GM12878 (cell line): ENCODE measurements at regions not wholly inside any gene's neighbourhood (a gene's known extent, or its start where the extent isn't known, plus 50 kb on each side); places are given as distances from the start of the nearest gene placed in this dataset.

ENCODE experiments used
- ATAC-seq: fragments of 200-7000 bp; cut with Tn5 transposase; 3 replicates; pipeline ENCODE4 v1.9.1; 2020; ENCODE audit warnings: mild to moderate bottlenecking, moderate library complexity
- BruUV-seq: library from RNA; stranded (reverse); fragments of 400-500 nt; replicated peaks from 2 replicates; lab custom pipeline; 2021; lab: Mats Ljungman, UMichigan
- CTCF ChIA-PET: fragments of 300-600 bp; sonication (Branson Sonifier 250); formaldehyde crosslinking; extraction: SDS; loops from one replicate; lab custom pipeline; 2021; ENCODE audit warnings: inconsistent platforms; lab: Yijun Ruan, JAX
- POLR2A ChIA-PET: fragments of 350-600 bp; formaldehyde crosslinking; extraction: SDS; loops from one replicate; lab custom pipeline; 2021; ENCODE audit warnings: inconsistent platforms; lab: Charles Lee
- RAD21 ChIA-PET: fragments of 300-600 bp; sonication (Branson Sonifier 250); formaldehyde crosslinking; loops from one replicate; lab custom pipeline; 2023; ENCODE audit warnings: antibody characterized with exemption; ENCODE audit not compliant: unreplicated experiment; lab: Charles Lee
- SMC1A ChIA-PET: fragments of 300-600 bp; sonication (Branson Sonifier 250); formaldehyde crosslinking; loops from one replicate; lab custom pipeline; 2023; ENCODE audit not compliant: unreplicated experiment, uncharacterized antibody; lab: Charles Lee
- DNase-seq: peaks from one replicate; pipeline ENCODE4 v3.0.0-alpha.2; 2011; ENCODE audit warnings: low read depth, low spot score
- FAIRE-seq: peaks from 3 replicates; lab custom pipeline; 2011; peaks lifted over from hg19 to GRCh38; lab: Jason Lieb, UNC
- H2AFZ ChIP-seq: 2 replicates; pipeline ENCODE4 v1.6.0; 2011; ENCODE audit warnings: low read depth, low read length, control low read depth; ENCODE audit not compliant: control insufficient read depth
- H3K27ac ChIP-seq: 2 replicates; pipeline ENCODE4 v1.5.1; 2011; ENCODE audit warnings: control low read depth; ENCODE audit not compliant: control insufficient read depth, insufficient read depth
- H3K27me3 ChIP-seq, 2 experiments: replicated peaks in 1 of 2; 2 replicates each; pipeline versions ENCODE4 v1.6.0 to v1.6.1; 2011; ENCODE audit warnings: low read length in 1 of 2; ENCODE audit not compliant: control insufficient read depth in 2 of 2, insufficient read depth in 2 of 2
- H3K36me3 ChIP-seq, 2 experiments: 2 replicates each; pipeline ENCODE4 v1.5.1; 2011; ENCODE audit warnings: low read length in 1 of 2; ENCODE audit not compliant: control insufficient read depth in 2 of 2, insufficient read depth in 2 of 2
- H3K4me1 ChIP-seq: 2 replicates; pipeline ENCODE4 v1.6.1; 2011; ENCODE audit warnings: mild to moderate bottlenecking, low read length, moderate library complexity, mixed read lengths; ENCODE audit not compliant: control insufficient read depth, insufficient read depth
- H3K4me2 ChIP-seq: 2 replicates; pipeline ENCODE4 v1.6.0; 2011; ENCODE audit warnings: control low read depth; ENCODE audit not compliant: control insufficient read depth, insufficient read depth
- H3K4me3 ChIP-seq: fragments of 200-600 bp; sonication (generic); 2 replicates; pipeline ENCODE4 v1.5.1; 2016
- H3K79me2 ChIP-seq: 2 replicates; pipeline ENCODE4 v1.6.0; 2011; ENCODE audit warnings: low read length; ENCODE audit not compliant: control insufficient read depth, insufficient read depth
- H3K9ac ChIP-seq: 2 replicates; pipeline ENCODE4 v1.8.0; 2011; ENCODE audit warnings: low read length, control low read depth, mixed read lengths; ENCODE audit not compliant: control insufficient read depth, insufficient read depth
- H3K9me3 ChIP-seq: replicated peaks from 3 replicates; pipeline ENCODE4 v1.5.1; 2011; ENCODE audit warnings: mild to moderate bottlenecking, low read length; ENCODE audit not compliant: control insufficient read depth, insufficient read depth
- H4K20me1 ChIP-seq: 2 replicates; pipeline ENCODE4 v1.6.0; 2011; ENCODE audit not compliant: control insufficient read depth, insufficient read depth
- BACH1 ChIP-seq: fragments of 450-650 bp; IDR thresholded peaks from 2 replicates; pipeline ENCODE4 v1.6.1; 2017; ENCODE audit warnings: mild to moderate bottlenecking, borderline replicate concordance
- KAT2A ChIP-seq: conservative IDR thresholded peaks from 2 replicates; pipeline ENCODE4 v1.6.1; 2011; ENCODE audit warnings: low read depth, low read length; ENCODE audit not compliant: control insufficient read depth
- RCOR1 ChIP-seq: conservative IDR thresholded peaks from 2 replicates; pipeline ENCODE4 v1.6.1; 2012; ENCODE audit warnings: low read depth, low read length, improper control_type of control experiment
- ZBTB4 ChIP-seq: fragments of 450-650 bp; formaldehyde crosslinking; IDR thresholded peaks from 2 replicates; pipeline ENCODE4 v1.4.0; 2022; ENCODE audit warnings: mild to moderate bottlenecking, moderate library complexity
- WGBS: methylation state at CpG from one replicate; pipeline ENCODE4 v1.1.6; 2016; ENCODE audit warnings: low lambda C conversion rate; ENCODE audit not compliant: insufficient replicate concordance, insufficient coverage; ENCODE audit errors: missing lambda C conversion rate; 5-methylcytosine and 5-hydroxymethylcytosine counted together
- in situ Hi-C: fragments of 300-500 bp; cut with MboI; formaldehyde crosslinking; loops from 9 replicates; pipeline ENCODE4 v1.14.3; 2018; ENCODE audit warnings: mixed read lengths
- intact Hi-C: fragments of 100-400 bp; cut with micrococcal nuclease; formaldehyde crosslinking; loops from one replicate; pipeline ENCODE4 v1.14.2; 2022; ENCODE audit not compliant: unreplicated experiment

DNA sequence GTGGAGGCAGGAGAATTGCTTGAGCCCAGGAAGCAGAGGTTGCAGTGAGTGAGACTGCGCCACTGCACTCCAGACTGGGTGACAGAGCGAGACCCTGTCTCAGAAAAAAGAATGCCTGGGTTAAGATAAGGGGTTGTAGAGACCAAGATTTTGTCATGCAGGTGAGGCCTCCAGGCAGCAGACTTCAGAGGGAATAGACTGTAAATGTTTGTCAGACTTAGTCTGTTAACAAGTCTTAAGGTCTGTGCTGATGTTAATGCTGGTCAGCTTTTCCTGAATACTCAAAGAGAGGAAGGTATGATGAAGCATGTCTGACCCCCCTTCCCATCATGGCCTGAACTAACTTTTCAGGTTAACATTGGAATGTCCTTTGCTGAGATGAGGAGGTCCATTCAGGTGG is 83.0 kb upstream of the FUT8 start:
- SMC1A ChIA-PET = interaction anchor here (0.7 to 5.6 kb wide), 5 partner anchors 9 to 86 kb away, joined by 3 to 82 read pairs (median 3); no protein-coding TSS in a partner anchor
- RAD21 ChIA-PET = interaction anchor here (5.5 kb wide), 1 partner anchor 9 kb away, joined by 40 read pairs; no protein-coding TSS in a partner anchor
- WGBS = 95% methylated on average over 2 of the region's 2 CpGs
- intact Hi-C loops (no loop called here), in situ Hi-C loops (no loop called here)
- no peak for TF ChIP-seq BACH1
- no peak for TF ChIP-seq KAT2A
- no peak for TF ChIP-seq ZBTB4 (CRISPR knock-in tag)
- no peak for TF ChIP-seq RCOR1
- POLR2A ChIA-PET = interaction anchor here (0.9 to 1.4 kb wide), 2 partner anchors 8 to 25 kb away, joined by 3 to 4 read pairs; no protein-coding TSS in a partner anchor
- no peak for FAIRE-seq
- Histone ChIP-seq H4K20me1 (no peaks in the 10 kb centered on the region), H3K4me1 (peaks cover 27% of the 10 kb centered on the region), H3K9me3 (no peaks in the 10 kb centered on the region), H3K4me2 (no peak overlapping the region), H3K9ac (no peak overlapping the region), H3K27ac (no peak overlapping the region), H3K27me3 (no peaks in the 10 kb centered on the region), H3K79me2 (no peaks in the 10 kb centered on the region), H2AFZ (no peak overlapping the region), H3K4me3 (no peak overlapping the region), H3K36me3 (no peaks in the 10 kb centered on the region)
- DNase-seq = no peak
- no peak for ATAC-seq
- CTCF ChIA-PET = interaction anchor here (0.7 to 1.3 kb wide), 3 partner anchors 8 to 13 kb away, joined by 3 to 4 read pairs (median 4); no protein-coding TSS in a partner anchor
- no TSS peak for BruUV-seq
